ENCODE measurements at regions not wholly inside any gene's neighbourhood (a gene's known extent, or its start where the extent isn't known, plus 50 kb on each side); places are given as distances from the start of the nearest gene placed in this dataset.
"Not testable (repeated sequence)": the region's sequence is repeated elsewhere in the genome, so short reads cannot be mapped to it uniquely, and the experiment has no call there.

- no peak for DNase-seq
Measured at GRCh38 chr2:122307763-122308162, 552.3 kb downstream of the TSN start.

GRCh38 chr2:122315306-122315705, 559.9 kb downstream of the TSN start:
- no peak for DNase-seq

GRCh38 chr2:122319539-122320132, 564.2 kb downstream of the TSN start:
- DNase-seq: no peak

- no peak for DNase-seq
Measured at GRCh38 chr2:122322815-122323214, 567.4 kb downstream of the TSN start.

- DNase-seq: no peak
Measured at GRCh38 chr2:122323927-122324326, 568.5 kb downstream of the TSN start.

GRCh38 chr2:122326471-122326870, 571.0 kb downstream of the TSN start:
- no peak for DNase-seq

GRCh38 chr2:122328816-122329215, 573.4 kb downstream of the TSN start:
- DNase-seq: no peak

GRCh38 chr2:122329278-122329677, 573.8 kb downstream of the TSN start:
- no peak for DNase-seq

GRCh38 chr2:122333932-122334331, 578.5 kb downstream of the TSN start:
- no peak for DNase-seq

GRCh38 chr2:122338000-122338399, 582.5 kb downstream of the TSN start:
- no peak for DNase-seq

GRCh38 chr2:122340246-122340645, 584.8 kb downstream of the TSN start:
- DNase-seq: no peak

GRCh38 chr2:122341007-122341406, 585.6 kb downstream of the TSN start:
- no peak for DNase-seq

GRCh38 chr2:122352151-122352550, 596.7 kb downstream of the TSN start:
- not testable (repeated sequence) for DNase-seq

GRCh38 chr2:122357998-122358397, 602.5 kb downstream of the TSN start:
- no peak for DNase-seq

GRCh38 chr2:122358729-122359128, 603.3 kb downstream of the TSN start:
- DNase-seq: no peak

GRCh38 chr2:122363885-122364284, 608.4 kb downstream of the TSN start:
- DNase-seq: no peak

- DNase-seq: no peak
Measured at GRCh38 chr2:122366427-122366826, 611.0 kb downstream of the TSN start.

GRCh38 chr2:122366969-122367645, 611.7 kb downstream of the TSN start:
- DNase-seq: no peak

GRCh38 chr2:122367646-122368010, 612.2 kb downstream of the TSN start:
- DNase-seq: no peak

- DNase-seq: no peak
Measured at GRCh38 chr2:122368576-122369243, 613.3 kb downstream of the TSN start.

GRCh38 chr2:122378521-122378920, 623.1 kb downstream of the TSN start:
- no peak for DNase-seq

GRCh38 chr2:122384768-122385333, 629.4 kb downstream of the TSN start:
- no peak for DNase-seq

GRCh38 chr2:122388208-122388607, 632.8 kb downstream of the TSN start:
- no peak for DNase-seq
